Right lobe of liver (tissue), 4 donors: ENCODE measurements at regions not wholly inside any gene's neighbourhood (a gene's known extent, or its start where the extent isn't known, plus 50 kb on each side); places are given as distances from the start of the nearest gene placed in this dataset.

Experiments
- POLR2A ChIP-seq: fragments of 450-650 bp; IDR thresholded peaks from one replicate; pipeline ENCODE4 v1.6.1; 2017; ENCODE audit warnings: antibody characterized with exemption, mild to moderate bottlenecking
- TF ChIP-seq, protein P1 (sequence below), 4 donors: fragments of 200-600 bp in 3 of 4; fragments of 450-650 bp in 1 of 4; IDR thresholded peaks; one replicate each; pipeline versions ENCODE4 v1.5.1 to v1.8.0; 2016 to 2022; ENCODE audit warnings: antibody characterized with exemption in 4 of 4, mild to moderate bottlenecking in 2 of 4
- donor health status: DM: no; HTN: no; CAD: no.
- donor health status: DM: no; HTN: no; CAD: no.
- donor health status: DM: no; HTN: yes; CAD: no.

GRCh38 chr10:7042419-7043054 lies 368.3 kb downstream of the SFMBT2 start:
- TF ChIP-seq, protein P1, sequence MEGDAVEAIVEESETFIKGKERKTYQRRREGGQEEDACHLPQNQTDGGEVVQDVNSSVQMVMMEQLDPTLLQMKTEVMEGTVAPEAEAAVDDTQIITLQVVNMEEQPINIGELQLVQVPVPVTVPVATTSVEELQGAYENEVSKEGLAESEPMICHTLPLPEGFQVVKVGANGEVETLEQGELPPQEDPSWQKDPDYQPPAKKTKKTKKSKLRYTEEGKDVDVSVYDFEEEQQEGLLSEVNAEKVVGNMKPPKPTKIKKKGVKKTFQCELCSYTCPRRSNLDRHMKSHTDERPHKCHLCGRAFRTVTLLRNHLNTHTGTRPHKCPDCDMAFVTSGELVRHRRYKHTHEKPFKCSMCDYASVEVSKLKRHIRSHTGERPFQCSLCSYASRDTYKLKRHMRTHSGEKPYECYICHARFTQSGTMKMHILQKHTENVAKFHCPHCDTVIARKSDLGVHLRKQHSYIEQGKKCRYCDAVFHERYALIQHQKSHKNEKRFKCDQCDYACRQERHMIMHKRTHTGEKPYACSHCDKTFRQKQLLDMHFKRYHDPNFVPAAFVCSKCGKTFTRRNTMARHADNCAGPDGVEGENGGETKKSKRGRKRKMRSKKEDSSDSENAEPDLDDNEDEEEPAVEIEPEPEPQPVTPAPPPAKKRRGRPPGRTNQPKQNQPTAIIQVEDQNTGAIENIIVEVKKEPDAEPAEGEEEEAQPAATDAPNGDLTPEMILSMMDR (IDR thresholded peaks at IDR 0.05), result no peak
- no peak for TF ChIP-seq POLR2A
